Hepatocyte (in vitro differentiated cells): ENCODE measurements at regions not wholly inside any gene's neighbourhood (a gene's known extent, or its start where the extent isn't known, plus 50 kb on each side); places are given as distances from the start of the nearest gene placed in this dataset.

Experiments used
- DNase-seq: peaks from one replicate; pipeline ENCODE4 v3.0.0-alpha.2; 2016; ENCODE audit warnings: low spot score
- H2AFZ ChIP-seq: fragments of 200-600 bp; sonication (generic); 2 replicates; pipeline ENCODE4 v1.6.0; 2016; ENCODE audit warnings: antibody characterized with exemption, mild to moderate bottlenecking
- H3K27ac ChIP-seq: fragments of 200-600 bp; sonication (generic); 2 replicates; pipeline ENCODE4 v1.5.1; 2016; ENCODE audit warnings: mild to moderate bottlenecking
- H3K27me3 ChIP-seq: fragments of 200-600 bp; sonication (generic); 2 replicates; pipeline ENCODE4 v1.6.1; 2016
- H3K36me3 ChIP-seq: fragments of 200-600 bp; sonication (generic); replicated peaks from 2 replicates; pipeline ENCODE4 v1.5.1; 2016; ENCODE audit warnings: low read depth; ENCODE audit not compliant: insufficient read depth
- H3K4me1 ChIP-seq: fragments of 200-600 bp; sonication (generic); 2 replicates; pipeline ENCODE4 v1.5.1; 2016; ENCODE audit warnings: mild to moderate bottlenecking, moderate library complexity; ENCODE audit not compliant: insufficient read depth
- H3K4me2 ChIP-seq: fragments of 200-600 bp; sonication (generic); 2 replicates; pipeline ENCODE4 v1.6.0; 2016
- H3K4me3 ChIP-seq: fragments of 200-600 bp; sonication (generic); 2 replicates; pipeline ENCODE4 v1.5.1; 2016; ENCODE audit warnings: mild to moderate bottlenecking
- H3K79me2 ChIP-seq: fragments of 200-600 bp; sonication (generic); 2 replicates; pipeline ENCODE4 v1.6.0; 2017; ENCODE audit warnings: mild to moderate bottlenecking
- H3K9me2 ChIP-seq: fragments of 200-600 bp; sonication (generic); replicated peaks from 2 replicates; pipeline ENCODE4 v1.6.0; 2017; ENCODE audit warnings: mild to moderate bottlenecking; ENCODE audit not compliant: insufficient read depth
- H3K9me3 ChIP-seq: fragments of 200-600 bp; sonication (generic); 2 replicates; pipeline ENCODE4 v1.5.1; 2016; ENCODE audit warnings: low read depth, mild to moderate bottlenecking
- H4K20me1 ChIP-seq: fragments of 200-600 bp; sonication (generic); 2 replicates; pipeline ENCODE4 v1.6.0; 2016; ENCODE audit warnings: mild to moderate bottlenecking; ENCODE audit not compliant: insufficient read depth, poor library complexity, severe bottlenecking
- EZH2 ChIP-seq: fragments of 200-600 bp; sonication (generic); IDR thresholded peaks from 2 replicates; pipeline ENCODE4 v1.6.1; 2016; ENCODE audit warnings: antibody characterized with exemption, mild to moderate bottlenecking, borderline replicate concordance
- EZH2phosphoT487 ChIP-seq: fragments of 200-600 bp; sonication (generic); IDR thresholded peaks from one replicate; pipeline ENCODE4 v1.6.1; 2018; ENCODE audit warnings: antibody characterized with exemption, mild to moderate bottlenecking, low read depth, moderate library complexity; ENCODE audit not compliant: unreplicated experiment, severe bottlenecking
- WGBS: methylation state at CpG from one replicate; pipeline ENCODE4 v1.1.6; 2016; ENCODE audit warnings: low lambda C conversion rate; ENCODE audit errors: missing lambda C conversion rate; 5-methylcytosine and 5-hydroxymethylcytosine counted together
- TF ChIP-seq, protein P1 (sequence below): fragments of 200-600 bp; sonication (generic); IDR thresholded peaks from 2 replicates; pipeline ENCODE4 v1.5.1; 2016; ENCODE audit warnings: antibody characterized with exemption, mild to moderate bottlenecking; ENCODE audit not compliant: poor library complexity

DNA sequence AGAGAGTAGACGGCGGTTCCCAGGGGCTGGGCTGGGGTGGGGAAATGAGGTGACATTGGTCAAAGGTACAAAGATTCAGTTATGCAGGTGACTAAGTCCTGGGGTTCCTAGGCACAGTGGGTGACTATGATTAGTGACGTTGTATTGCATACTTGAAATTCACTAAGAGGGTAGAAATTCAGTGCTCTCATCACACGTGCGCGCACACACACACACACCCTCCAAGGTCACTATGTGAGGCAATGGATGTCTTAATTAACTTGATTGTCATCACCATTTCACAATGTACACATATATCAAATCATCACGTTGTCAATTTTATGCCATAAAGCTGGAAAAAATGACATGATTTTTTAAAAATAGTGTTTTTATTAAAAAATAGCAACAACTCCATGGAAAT, 92.9 kb upstream of the ALKAL2 start:
- Histone ChIP-seq H2AFZ (no peak overlapping the region), H3K27ac (no peak overlapping the region), H3K79me2 (no peaks in the 10 kb centered on the region), H3K9me2 (no peaks in the 10 kb centered on the region), H3K4me3 (no peak overlapping the region), H3K9me3 (no peaks in the 10 kb centered on the region), H3K4me1 (no peaks in the 10 kb centered on the region), H4K20me1 (no peaks in the 10 kb centered on the region), H3K4me2 (no peak overlapping the region), H3K36me3 (no peaks in the 10 kb centered on the region), H3K27me3 (no peaks in the 10 kb centered on the region)
- 92% methylated on average over 7 of the region's 7 CpGs for WGBS
- TF ChIP-seq, protein P1, sequence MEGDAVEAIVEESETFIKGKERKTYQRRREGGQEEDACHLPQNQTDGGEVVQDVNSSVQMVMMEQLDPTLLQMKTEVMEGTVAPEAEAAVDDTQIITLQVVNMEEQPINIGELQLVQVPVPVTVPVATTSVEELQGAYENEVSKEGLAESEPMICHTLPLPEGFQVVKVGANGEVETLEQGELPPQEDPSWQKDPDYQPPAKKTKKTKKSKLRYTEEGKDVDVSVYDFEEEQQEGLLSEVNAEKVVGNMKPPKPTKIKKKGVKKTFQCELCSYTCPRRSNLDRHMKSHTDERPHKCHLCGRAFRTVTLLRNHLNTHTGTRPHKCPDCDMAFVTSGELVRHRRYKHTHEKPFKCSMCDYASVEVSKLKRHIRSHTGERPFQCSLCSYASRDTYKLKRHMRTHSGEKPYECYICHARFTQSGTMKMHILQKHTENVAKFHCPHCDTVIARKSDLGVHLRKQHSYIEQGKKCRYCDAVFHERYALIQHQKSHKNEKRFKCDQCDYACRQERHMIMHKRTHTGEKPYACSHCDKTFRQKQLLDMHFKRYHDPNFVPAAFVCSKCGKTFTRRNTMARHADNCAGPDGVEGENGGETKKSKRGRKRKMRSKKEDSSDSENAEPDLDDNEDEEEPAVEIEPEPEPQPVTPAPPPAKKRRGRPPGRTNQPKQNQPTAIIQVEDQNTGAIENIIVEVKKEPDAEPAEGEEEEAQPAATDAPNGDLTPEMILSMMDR = no peak
- TF ChIP-seq EZH2phosphoT487 (no peak), EZH2 (no peak)
- DNase-seq = no peak

DNA sequence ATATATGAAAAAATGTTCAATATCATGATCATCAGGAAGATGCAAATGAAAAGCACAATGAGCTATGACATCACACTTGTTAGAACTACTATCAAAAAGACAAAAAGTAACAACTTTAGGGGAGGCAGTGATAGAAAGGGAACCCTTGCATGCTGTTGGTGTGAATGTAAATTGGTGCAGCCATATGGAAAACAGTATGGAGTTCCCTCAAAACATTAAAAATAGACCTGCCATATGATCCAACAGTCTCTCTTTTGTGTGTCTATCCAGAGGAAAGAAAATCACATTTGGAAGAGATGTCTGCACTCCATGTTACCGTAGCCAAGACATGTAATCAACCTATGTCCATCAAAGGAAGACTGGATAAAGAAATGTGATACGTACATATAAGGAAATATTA, 92.3 kb upstream of the ALKAL2 start:
- no peaks in the 10 kb centered on the region for H3K36me3 ChIP-seq
- no peak overlapping the region for H3K4me3 ChIP-seq
- no peaks in the 10 kb centered on the region for H3K79me2 ChIP-seq
- H3K4me1 ChIP-seq = no peaks in the 10 kb centered on the region
- no peaks in the 10 kb centered on the region for H3K9me2 ChIP-seq
- H3K27ac ChIP-seq = no peak overlapping the region
- no peaks in the 10 kb centered on the region for H3K9me3 ChIP-seq
- no peaks in the 10 kb centered on the region for H4K20me1 ChIP-seq
- H2AFZ ChIP-seq = no peak overlapping the region
- TF ChIP-seq, protein P1 = no peak
- TF ChIP-seq EZH2 (no peak), EZH2phosphoT487 (no peak)
- no peak for DNase-seq
- H3K27me3 ChIP-seq = no peaks in the 10 kb centered on the region
- 92% methylated on average over 2 of the region's 2 CpGs for WGBS
- H3K4me2 ChIP-seq = no peak overlapping the region

DNA sequence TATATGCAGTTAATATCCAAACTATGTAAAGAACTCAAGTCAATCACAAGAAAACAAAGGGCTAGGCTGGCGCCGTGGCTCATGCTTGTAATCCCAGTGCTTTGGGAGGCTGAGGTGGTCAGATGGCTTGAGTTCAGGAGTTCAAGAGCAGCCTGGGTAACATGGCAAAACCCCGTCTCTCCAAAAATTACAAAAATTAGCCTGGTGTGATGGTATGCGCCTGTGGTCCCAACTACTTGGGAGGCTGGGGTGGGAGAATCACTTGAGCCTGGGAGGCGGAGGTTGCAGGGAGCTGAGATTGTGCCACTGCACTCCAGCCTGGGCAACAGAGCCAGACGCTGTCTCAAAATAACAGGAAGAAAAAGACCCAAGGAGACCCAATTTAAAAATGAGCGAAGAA, 91.9 kb upstream of the ALKAL2 start:
- H4K20me1 ChIP-seq = no peaks in the 10 kb centered on the region
- H2AFZ ChIP-seq = no peak overlapping the region
- no peak overlapping the region for H3K4me2 ChIP-seq
- H3K9me2 ChIP-seq = no peaks in the 10 kb centered on the region
- no peaks in the 10 kb centered on the region for H3K4me1 ChIP-seq
- no peak overlapping the region for H3K4me3 ChIP-seq
- DNase-seq = no peak
- TF ChIP-seq, protein P1 = no peak
- TF ChIP-seq EZH2 = no peak
- no peak for TF ChIP-seq EZH2phosphoT487
- no peaks in the 10 kb centered on the region for H3K9me3 ChIP-seq
- 96% methylated on average over 7 of the region's 7 CpGs for WGBS
- no peaks in the 10 kb centered on the region for H3K79me2 ChIP-seq
- H3K27ac ChIP-seq = no peak overlapping the region
- no peaks in the 10 kb centered on the region for H3K36me3 ChIP-seq
- no peaks in the 10 kb centered on the region for H3K27me3 ChIP-seq

DNA sequence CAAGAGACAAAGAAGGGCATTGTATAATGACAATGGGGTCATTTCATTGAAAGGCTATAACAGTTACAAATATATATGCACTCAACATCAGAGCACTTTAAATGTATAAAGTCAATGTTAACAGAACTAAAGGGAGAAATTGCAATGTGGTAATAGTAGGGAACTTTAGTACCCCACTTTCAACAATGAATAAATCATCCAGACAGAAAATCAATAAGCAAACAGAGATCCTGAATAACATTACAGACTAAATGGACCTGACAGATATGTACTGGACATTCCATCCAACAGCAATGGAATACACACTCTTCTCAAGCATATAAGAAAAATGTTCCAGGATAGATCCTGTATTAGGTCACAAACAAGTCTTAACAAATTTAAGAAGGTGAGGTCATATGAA, 90.5 kb upstream of the ALKAL2 start:
- H3K4me2 ChIP-seq = no peak overlapping the region
- H4K20me1 ChIP-seq = no peaks in the 10 kb centered on the region
- no peaks in the 10 kb centered on the region for H3K9me3 ChIP-seq
- H3K36me3 ChIP-seq = no peaks in the 10 kb centered on the region
- no peaks in the 10 kb centered on the region for H3K4me1 ChIP-seq
- DNase-seq = no peak
- no peaks in the 10 kb centered on the region for H3K27me3 ChIP-seq
- H3K79me2 ChIP-seq = no peaks in the 10 kb centered on the region
- no peak overlapping the region for H2AFZ ChIP-seq
- H3K4me3 ChIP-seq = no peak overlapping the region
- no peaks in the 10 kb centered on the region for H3K9me2 ChIP-seq
- H3K27ac ChIP-seq = no peak overlapping the region
- TF ChIP-seq EZH2phosphoT487 (no peak), EZH2 (no peak)
- TF ChIP-seq, protein P1 = no peak
